HG03139 (cell line): ENCODE measurements at regions not wholly inside any gene's neighbourhood (a gene's known extent, or its start where the extent isn't known, plus 50 kb on each side); places are given as distances from the start of the nearest gene placed in this dataset.

ENCODE experiments used
- ATAC-seq: cut with Tn5 transposase; IDR thresholded peaks from one replicate; pipeline ENCODE4 v1.9.1; 2021; ENCODE audit not compliant: unreplicated experiment

DNA sequence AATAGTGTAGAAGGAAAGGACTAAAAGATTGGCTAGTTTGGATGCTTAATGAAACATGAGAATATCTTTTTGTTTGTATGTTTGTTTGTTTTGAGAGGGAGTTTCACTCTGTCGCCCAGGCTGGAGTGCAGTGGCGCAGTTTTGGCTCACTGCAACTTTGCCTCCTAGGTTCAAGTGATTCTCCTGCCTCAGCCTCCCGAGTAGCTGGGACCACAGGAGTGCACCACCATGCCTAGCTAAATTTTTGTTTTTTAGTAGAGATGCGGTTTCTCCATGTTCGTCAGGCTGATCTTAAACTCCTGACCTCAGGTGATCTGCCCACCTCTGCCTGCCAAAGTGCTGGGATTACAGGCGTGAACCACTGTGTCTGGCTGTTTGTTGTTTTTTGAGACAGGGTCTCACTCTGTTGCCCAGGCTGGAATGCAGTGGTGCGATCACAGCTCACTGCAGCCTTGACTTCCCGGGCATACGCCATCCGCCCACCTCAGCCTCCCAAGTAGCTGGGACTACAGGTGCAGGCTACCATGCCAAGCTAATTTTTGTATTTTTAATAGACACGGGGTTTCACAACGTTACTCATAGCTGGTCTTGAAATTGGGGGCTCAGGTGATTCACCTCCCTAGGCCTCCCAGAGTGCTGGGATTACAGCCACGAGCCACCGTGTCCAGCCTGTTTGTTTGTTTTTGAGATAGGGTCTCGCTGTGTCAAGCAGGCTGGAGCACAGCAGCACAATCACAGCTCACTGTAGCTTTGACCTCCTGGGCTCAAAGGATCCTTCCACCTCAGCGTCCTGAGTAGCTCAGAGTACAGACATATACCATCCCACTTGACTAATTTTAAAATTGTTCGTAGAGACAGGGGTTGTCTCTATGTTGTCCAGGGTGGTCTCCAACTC, 209.2 kb downstream of the MYCN start:
- no peak for ATAC-seq

DNA sequence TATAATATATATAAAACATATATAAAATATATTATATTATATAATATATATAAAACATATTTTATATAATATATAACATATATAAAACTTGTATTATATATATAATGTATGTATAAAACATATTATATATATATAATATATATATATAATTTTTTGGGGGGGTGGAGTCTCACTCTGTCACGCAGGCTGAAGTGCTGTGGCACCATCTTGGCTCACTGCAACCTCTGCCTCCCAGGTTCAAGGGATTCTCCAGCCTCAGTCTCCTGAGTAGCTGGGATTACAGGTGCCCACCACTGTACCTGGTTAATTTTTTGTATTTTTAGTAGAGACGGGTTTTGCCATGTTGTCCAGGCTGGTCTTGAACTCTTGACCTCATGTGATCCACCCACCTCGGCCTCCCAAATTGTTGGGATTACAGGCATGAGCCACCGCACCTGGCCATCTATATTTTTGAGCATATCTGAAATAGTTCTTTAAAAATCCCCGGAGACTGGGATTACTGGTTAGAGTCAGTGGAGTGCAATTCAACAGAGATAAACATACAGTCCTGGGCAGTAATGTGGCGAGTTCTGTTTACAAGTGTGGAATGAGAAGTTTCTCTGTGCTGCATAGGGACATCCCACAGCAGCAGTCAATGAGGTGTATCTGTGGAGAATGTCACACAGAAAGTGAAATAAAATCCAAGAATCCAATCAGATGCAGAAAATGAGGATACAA, 208.4 kb downstream of the MYCN start:
- ATAC-seq, result no peak

DNA sequence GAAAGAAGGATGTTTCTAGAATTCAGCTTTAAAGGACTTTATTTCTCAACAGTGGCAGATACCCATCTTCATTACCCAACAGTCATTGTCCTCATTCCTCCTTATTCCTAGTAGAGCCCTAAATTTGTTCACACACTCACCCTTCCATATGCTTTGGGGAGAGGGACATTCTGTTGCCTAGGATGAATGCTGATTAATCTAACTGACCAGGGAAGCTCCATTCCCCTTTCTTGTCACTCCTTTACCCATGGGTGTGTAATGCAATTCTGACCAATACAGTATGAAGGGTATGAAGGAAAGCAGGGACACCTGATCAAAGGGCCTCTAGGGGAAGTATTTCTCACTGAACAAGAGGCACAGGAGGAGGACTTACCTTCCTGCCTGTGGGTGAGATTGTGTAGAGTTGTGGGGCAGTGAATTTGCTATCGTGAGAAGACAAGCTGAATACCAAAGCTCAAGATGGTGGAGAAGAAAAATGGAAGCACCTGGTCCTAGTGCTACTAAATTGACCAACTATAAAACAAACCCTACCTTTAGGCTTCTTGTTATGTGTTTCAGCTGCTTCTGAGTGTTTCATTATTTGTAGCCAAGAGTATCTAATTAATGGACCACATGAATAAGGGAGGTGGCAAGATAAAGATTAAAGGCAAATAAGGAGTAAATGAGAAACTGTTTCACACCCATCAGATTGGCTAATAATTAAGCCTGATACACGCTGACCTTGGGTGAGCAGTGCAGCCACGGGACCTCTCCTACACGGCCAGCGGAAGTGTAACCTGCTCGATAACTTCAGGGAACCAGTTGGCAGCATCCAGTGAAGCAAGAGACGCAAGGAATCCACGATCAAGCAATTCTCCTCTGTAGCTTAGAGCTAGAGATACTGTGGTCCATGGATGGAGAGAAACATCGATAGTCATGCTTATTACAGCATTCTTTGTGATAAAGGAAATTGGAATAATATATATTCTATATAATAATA, 202.3 kb downstream of the MYCN start:
- ATAC-seq, result no peak

DNA sequence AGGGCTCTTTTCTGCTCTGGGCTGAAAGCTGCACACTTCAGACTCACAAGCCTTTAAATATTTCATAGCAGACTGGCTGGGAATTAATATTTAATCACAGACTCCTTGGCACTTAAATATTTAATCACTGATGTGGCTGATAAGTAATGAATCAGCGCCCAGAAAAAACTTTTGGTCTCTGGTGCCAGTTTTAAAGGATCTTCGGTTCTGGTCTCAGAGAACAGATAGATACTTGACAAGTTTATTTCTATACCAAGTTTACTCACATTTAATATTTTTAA, 201.2 kb downstream of the MYCN start:
- ATAC-seq, result no peak

DNA sequence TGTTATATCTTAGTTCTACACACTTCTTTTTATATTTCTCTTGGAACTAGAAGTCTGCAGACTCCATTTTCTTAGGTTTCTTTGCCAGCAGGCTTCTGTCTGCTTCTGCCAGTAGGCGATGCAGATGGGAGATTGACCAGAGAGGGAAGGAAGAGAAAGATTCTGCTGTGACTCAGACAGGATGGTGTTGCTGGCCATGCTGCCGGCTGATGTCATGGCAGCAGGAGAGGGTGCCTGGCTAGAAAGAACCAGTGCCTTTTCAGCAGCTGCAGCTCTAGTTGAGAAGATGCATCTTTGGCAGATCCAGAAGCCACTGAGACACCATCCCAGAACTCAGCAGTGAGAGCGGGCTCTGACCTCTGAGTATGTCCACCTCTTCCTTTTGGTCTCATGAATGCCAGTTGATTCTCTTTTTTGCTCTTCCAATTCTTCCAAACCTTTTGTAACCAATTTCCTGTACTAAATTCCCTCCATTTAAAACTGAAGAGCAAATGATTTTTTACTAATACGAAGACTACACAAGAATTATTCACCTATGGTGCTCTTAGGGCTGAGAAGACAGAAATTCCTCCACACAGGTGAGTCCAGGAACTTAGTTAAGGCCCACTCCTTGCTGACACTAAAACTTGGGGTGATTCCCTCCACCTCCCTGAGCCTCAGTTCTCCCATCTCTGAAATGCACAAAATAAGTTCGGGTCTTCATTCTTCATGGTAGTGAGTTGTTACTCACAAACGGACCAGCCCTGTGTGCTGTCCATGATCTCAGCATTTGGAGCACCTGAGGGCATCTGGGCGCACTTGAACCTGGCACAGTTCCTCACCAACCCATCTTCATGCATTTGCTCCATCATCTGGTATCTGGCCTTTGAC, 200.7 kb downstream of the MYCN start:
- ATAC-seq, result no peak

DNA sequence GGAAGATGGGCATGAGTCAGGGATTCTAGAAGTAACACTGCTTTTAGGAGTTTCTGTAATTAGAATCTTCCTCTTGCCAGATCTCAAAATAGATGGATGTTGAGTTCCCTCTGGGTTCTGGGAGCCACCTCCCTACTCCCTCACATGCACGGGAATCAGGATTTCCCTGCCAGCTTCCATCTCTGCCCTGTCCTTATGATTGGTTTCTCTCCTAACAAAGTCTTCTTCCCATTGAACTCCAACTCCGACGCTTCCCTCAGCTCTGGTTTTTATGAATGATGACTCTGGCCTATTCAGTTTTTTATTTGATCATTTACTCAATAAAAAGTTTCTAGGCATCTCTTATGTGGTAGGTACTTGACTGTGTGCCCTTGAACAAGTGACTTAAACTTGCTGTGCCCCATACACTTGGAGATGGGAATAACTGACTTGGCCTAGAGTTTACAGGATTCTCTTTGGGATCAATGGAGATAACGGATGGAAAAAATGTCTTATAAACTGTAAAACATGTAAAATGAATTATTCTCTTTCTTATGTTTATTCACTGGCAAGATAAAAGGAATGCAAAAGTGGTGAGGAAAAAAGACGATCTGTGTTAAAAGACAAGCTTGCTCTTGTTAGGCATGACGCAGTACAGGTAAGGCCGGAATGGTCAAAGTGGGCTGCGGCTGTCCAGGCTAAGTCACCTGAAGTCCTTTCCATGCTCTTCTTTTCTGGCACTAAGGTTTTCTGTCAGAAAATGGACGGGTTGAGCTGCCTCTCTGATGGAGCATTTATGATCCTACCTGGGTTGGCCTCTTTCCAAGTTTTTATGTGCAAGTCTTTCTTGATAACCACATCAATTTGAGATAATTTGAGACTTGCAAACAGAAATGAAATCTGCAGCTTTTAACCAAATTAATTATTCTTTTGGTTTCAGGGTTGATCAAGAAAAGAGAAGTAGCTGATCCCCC, 199.6 kb downstream of the MYCN start:
- no peak for ATAC-seq

DNA sequence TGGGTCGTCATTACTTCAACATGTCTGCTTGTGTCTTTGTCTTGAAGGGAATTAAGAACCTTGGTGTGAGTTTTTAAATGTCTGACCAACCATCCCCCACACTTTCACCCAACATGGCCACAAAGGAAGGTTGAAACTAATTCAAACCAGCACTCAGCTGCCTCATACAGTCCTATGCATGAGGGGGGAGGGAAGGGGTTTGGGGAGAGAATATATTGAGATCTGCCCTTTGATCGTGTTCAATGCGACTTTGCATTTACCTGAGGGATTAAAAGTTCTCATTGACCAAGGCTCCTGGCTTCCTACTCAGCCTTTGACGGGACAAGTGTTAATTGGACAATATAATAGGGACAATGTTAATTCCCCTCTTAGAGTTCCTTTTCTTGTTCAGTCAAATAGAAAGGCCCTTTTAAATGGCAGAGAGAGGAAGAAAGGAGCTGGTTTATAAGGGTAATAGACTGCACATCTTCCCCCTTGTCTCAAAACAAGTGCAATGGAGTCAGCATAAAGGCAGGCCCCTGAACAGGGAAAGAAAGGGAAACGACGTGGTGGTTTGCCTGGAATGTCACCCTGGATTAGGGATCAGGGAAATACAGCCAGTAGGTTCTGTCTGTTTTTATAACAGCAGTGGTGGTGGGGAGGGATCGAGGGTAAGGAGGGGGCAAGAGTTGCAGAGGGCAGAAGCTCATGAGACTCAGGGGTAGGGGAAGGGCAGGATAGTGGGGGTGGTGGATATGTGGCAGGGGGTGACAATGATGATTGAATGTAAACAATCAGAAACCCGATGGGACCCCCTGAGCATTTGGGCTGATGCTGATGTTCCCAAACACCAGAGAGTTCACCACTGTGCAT, 198.7 kb downstream of the MYCN start:
- no peak for ATAC-seq

DNA sequence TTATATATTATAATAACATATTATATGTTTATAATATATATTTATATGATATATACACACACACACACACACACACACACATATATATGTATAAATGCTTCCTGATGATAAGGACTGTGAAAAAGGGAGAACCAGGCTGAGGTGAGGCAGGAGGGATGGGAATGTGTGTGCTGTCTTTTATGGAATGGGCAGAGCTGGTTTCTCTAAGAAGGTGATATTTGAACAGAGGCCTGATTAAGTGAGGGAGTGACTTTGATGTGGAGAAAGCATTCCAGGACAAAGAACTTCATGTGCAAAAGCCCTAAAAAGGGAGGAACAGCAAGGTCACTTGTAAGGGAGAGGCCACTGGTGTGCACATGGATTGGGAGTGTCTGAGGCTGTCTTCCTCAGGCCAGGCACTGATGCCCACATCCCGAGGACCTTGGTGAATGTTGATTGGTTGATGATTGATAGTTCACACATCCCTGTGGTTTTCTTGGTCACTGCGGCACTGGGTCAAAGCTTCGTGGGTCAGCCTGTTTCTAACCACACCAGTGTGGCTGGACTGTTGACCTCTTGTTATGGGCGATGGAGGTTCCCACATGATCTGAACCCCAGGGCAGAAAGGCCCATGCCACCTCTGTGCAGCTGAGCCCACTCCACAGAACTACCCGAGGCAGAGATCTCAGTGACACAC, 196.9 kb downstream of the MYCN start:
- no peak for ATAC-seq

DNA sequence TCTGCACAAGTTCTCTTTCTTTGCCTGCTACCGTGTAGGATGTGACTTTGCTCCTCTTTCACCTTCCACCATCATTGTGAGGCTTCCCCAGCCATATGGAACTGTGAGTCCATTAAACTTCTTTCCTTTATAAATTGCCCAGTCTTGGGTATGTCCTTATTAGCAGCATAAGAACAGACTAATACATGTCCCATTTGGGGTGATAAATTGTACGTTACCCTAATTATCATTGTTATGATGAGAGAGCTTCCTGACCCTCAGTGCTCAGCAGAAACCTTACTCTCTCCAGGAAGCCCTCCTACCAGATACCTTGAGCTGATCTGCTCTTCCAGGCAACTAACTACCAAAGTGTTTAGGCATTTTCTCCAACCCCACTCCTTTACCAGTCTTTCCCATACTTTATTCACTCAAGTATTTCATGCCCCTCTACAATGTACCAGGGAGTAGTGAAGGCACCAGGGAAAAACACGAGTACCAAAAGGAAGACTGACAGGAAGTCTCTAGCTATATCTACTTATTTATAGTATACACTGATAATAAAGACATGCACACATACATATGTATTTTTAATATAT, 196.2 kb downstream of the MYCN start:
- ATAC-seq, result no peak

DNA sequence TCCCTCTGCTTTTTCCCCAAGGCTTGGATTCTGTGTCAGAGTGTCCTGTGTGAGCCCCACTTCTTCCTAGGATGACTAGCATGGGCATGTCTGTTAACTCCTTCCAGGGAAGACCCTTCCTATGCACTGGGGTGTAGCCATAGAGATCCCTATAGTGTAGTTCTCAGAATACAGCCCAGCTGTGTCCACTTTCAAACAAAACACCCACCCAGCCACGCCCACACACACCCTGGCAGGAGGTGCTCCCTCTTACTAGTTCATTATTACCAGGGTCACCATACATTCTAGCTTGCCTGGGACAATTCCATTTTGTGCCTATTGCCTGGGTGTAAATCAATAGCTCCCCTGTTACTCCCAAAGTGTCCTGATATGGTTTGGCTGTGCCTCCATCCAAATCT, 195.6 kb downstream of the MYCN start:
- no peak for ATAC-seq

DNA sequence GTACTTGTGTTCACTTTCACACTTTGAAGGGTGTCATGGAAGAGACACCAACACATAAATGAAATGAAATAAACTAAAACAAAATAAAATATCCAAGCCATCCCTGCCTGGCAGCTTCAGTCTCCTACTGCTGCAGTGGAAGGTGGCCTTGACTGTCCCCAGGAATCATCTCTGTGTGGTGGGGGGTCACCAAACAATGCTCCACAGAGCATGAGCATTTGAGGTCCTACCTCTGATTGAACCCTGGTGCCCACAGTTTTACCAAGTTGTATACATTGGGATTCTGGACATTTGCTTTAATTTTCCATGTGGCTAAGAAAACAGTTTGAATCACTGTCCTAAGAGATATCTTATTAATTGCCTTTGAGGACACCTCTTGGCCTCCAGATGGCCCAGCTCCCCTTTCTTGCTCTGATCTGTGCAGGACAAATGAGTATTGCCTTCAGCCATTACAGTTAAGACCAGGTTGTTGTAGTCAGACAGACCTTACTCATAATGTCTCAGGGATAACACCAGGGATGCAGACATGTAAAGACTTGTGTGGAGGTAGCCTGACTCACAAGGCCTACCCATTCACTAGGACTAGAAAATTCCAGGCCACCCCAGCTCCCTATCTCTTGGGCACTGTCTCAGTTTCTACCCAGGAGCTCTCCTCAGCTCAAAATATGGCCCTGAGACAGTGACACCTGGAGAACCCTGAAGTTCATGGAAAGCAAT, 195.0 kb downstream of the MYCN start:
- no peak for ATAC-seq

DNA sequence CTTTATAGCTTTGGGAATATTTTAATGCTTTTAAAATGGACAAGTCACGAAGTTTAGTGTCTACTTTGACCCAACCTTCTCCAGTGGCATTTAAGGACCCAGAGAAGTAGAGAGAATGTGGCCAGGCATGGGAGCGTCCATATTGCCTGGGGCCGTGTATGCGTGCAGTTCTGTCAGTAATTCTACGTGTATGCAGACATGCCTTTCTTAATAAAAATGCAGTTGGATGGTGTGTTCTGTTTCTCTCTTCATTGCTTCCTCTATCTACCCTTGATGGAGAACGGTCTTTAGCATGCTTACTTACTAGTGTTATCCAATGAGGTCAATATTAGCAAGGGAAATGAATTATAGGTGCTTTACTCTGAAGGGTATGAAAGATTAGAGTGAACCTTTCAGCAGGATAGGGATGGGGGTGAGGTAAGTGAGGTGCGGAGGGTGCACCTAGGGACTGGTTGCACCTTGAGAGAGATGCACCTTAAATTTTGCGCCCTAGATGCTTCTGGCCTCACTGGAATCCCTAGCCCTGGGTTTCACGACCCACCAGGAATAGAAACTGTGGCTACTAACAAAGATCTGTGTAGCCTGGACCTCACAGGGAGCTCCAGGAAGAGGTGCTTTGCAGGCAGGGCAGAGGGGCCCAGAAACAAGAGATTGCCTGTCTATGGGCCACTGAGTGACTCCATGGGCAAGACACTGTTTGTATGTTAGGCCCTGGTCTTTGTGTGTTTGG, 194.3 kb downstream of the MYCN start:
- ATAC-seq, result no peak

DNA sequence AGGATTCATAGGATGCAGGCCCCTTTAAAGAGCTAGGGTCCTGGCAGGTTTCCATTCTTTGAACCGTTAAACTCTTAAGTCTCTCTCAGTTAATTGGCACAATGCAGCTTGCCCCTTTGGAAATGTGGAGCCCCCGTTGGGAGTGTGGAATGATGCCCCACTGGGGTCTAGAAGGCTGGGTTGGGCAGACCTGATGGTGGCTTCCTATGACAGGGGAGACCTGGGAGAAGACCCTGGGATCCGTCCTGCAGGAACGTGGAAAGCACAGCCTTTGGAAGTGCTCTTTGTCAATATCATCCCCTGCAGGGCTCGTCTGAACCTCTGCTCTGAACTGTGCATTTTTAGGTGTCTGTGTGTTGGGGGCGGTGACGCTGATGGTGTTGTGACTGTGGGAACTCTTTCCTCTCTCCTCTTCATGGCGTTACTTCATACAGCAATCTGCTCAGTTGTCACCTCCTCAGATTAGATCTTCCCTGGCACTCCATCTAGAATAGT, 190.6 kb downstream of the MYCN start:
- no peak for ATAC-seq

DNA sequence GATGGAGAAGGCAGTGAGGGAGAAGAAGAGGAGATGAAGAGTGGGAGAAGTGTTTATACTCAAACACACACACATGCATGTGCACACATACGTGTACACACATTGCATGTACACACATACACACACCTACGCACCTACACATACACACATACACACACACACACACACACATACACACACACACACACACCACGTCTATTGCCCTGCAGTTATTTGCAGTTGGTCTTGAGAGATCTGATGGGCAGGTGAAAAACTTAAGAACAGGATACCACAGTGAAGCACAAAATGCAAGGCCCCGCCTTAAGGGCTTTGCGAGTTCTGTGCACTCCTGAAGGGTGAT, 190.2 kb downstream of the MYCN start:
- no peak for ATAC-seq

DNA sequence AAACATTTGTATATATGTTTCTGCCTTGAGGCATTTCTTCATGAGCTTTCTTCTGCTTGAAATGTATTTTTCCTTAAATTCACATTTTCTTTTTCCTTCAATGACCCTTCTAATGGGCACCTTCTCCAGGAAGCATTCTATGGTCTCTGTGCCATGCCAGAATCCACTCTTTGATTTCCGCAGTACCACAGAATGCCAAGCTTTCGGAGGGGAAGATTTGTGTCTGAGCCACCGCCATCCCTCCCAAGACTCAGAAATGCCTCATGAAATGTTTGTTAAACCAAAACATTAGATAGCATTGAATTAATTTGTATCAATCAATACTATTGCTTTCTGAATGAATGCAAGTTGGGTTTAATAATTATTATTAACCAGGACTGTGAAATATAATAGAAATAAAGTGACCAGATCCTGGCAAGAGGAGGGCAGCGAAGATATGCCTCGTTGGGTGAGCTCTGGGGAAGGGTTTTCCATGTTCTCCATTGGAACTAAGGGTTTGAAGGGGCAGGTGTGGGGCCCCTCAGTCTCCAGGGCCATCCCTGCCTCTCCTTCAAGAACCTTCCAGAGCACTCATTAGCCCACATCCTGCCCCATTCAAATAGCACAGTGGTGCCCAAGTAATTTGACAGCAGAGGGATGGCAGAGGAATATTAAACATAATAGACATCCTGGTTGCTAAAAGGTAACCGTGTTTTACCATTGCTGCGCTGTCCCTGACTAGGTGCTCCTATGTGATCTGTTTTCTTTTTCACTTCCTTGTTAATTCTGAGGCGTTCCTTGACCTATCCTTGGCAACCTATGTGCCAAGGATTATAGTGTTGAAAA, 189.6 kb downstream of the MYCN start:
- ATAC-seq, result no peak
